SHP77 (cell line): ENCODE measurements at regions not wholly inside any gene's neighbourhood (a gene's known extent, or its start where the extent isn't known, plus 50 kb on each side); places are given as distances from the start of the nearest gene placed in this dataset.
"Not testable (repeated sequence)": the region's sequence is repeated elsewhere in the genome, so short reads cannot be mapped to it uniquely, and the experiment has no call there.

Experiments used
- DNase-seq, 2 experiments: peaks; one replicate each; lab custom pipeline; 2025; lab: John Stamatoyannopoulos, UW

GRCh38 chr2:7428454-7429204 lies 511.4 kb downstream of the RNF144A start:
- DNase-seq = no peak

GRCh38 chr2:7429733-7430132 lies 512.5 kb downstream of the RNF144A start:
- DNase-seq = no peak

- no peak for DNase-seq
Observed at GRCh38 chr2:7430421-7430868, 513.2 kb downstream of the RNF144A start.

- no peak for DNase-seq
Observed at GRCh38 chr2:7430869-7431641, 513.8 kb downstream of the RNF144A start.

- DNase-seq = no peak
Observed at GRCh38 chr2:7432436-7432835, 515.2 kb downstream of the RNF144A start.

- no peak for DNase-seq
Observed at GRCh38 chr2:7436096-7436906, 519.1 kb downstream of the RNF144A start.

GRCh38 chr2:7437141-7437540 lies 519.9 kb downstream of the RNF144A start:
- no peak for DNase-seq

GRCh38 chr2:7437716-7438632 lies 520.8 kb downstream of the RNF144A start:
- no peak for DNase-seq

- no peak for DNase-seq
Observed at GRCh38 chr2:7438855-7439254, 521.6 kb downstream of the RNF144A start.

GRCh38 chr2:7440977-7441376 lies 523.8 kb downstream of the RNF144A start:
- DNase-seq = no peak

GRCh38 chr2:7441841-7442240 lies 524.6 kb downstream of the RNF144A start:
- DNase-seq = not testable (repeated sequence)

- no peak for DNase-seq
Observed at GRCh38 chr2:7444626-7445025, 527.4 kb downstream of the RNF144A start.

- DNase-seq = no peak
Observed at GRCh38 chr2:7448578-7449264, 531.5 kb downstream of the RNF144A start.

GRCh38 chr2:7449298-7449697 lies 532.1 kb downstream of the RNF144A start:
- DNase-seq = no peak

GRCh38 chr2:7450188-7450832 lies 533.1 kb downstream of the RNF144A start:
- DNase-seq = no peak

- DNase-seq = no peak
Observed at GRCh38 chr2:7450833-7451190, 533.6 kb downstream of the RNF144A start.

GRCh38 chr2:7452110-7452876 lies 535.1 kb downstream of the RNF144A start:
- DNase-seq = no peak

- no peak for DNase-seq
Observed at GRCh38 chr2:7454592-7454991, 537.4 kb downstream of the RNF144A start.

- no peak for DNase-seq
Observed at GRCh38 chr2:7456762-7457161, 539.5 kb downstream of the RNF144A start.

GRCh38 chr2:7458066-7458465 lies 540.9 kb downstream of the RNF144A start:
- no peak for DNase-seq
